ENCODE measurements at regions not wholly inside any gene's neighbourhood (a gene's known extent, or its start where the extent isn't known, plus 50 kb on each side); places are given as distances from the start of the nearest gene placed in this dataset.
A peak's percentile ranks its signal among the peaks of the same experiment; 100 is the strongest.

DNA sequence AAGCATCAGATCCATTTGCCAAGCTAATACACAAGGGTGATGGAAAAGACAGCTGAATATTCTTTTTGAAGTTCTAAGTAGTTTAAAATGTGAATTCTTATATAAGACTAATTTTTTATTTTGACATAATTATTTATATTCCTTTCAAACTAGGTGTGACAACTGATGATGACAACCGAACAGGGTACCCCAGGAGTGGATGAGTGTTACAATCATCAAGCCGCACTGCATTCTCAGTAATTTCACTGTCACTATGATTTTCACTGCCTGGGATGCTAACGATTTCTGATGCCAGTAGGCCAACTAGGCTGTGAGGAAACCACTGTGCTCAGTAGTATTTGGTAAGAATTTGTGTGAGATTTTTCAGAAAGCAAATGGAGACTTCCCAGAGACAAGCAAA is 317.5 kb downstream of the ARAP2 start:
- no peak for DNase-seq (ENCODE audit: extremely low read depth, low read depth)
- TF ChIP-seq, protein P1, sequence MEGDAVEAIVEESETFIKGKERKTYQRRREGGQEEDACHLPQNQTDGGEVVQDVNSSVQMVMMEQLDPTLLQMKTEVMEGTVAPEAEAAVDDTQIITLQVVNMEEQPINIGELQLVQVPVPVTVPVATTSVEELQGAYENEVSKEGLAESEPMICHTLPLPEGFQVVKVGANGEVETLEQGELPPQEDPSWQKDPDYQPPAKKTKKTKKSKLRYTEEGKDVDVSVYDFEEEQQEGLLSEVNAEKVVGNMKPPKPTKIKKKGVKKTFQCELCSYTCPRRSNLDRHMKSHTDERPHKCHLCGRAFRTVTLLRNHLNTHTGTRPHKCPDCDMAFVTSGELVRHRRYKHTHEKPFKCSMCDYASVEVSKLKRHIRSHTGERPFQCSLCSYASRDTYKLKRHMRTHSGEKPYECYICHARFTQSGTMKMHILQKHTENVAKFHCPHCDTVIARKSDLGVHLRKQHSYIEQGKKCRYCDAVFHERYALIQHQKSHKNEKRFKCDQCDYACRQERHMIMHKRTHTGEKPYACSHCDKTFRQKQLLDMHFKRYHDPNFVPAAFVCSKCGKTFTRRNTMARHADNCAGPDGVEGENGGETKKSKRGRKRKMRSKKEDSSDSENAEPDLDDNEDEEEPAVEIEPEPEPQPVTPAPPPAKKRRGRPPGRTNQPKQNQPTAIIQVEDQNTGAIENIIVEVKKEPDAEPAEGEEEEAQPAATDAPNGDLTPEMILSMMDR (IDR thresholded peaks at IDR 0.05; ENCODE audit: low read depth, low read length): no peak

DNA sequence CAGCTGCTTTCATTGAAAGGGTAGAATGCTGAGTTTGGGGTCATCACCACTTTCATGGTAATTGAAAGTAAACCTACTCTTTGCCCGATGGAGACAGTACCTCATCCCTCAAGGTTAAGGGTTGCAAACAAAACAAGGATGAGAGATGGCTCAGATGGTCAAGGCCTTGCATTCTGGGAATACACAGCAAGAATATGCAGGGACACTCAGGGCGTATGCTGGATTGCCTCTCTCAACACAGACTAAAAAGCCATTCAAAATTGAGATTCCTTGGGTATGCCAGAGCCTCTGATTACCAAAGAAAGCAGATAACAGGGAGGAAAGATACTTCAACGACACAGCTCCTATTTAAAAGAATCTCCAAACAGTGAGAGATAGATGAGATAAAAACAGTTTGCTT is 310.4 kb downstream of the ARAP2 start:
- no peak for DNase-seq (ENCODE audit: extremely low read depth, low read depth)
- TF ChIP-seq, protein P1 (IDR thresholded peaks at IDR 0.05; ENCODE audit: low read depth, low read length): no peak

DNA sequence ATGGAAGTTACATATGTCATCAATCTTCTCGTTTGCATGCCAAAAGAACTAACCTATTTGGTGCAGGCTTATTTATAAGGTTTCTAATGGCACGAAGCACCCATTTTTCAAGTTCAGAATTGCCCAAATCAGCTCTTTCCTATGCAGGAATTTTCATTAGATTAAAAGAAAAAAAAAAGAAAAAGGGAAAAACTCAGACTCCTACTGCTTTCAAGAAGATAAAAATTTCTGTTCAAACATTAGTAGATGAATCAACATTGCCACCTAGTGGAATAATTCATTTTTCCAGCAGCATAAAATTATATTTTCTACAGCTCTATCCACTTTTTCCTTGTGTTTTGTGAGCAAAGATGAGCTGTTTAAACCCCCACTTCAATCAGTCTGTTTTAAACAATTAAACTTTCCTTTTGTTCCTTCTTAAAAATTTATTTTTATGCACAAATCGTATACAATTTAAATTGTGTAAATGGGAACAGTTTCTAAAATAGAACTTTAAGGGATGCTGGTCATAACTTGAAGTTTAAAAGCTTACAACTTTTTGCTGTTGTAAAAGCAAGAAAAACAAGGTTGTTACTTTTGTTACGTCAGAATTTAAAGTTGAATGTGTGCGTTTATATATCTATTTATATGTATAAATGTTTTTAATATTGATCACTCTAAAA is 309.9 kb downstream of the ARAP2 start:
- TF ChIP-seq, protein P1 (IDR thresholded peaks at IDR 0.05; ENCODE audit: low read depth, low read length): peak; percentile 30
- no peak for DNase-seq (ENCODE audit: extremely low read depth, low read depth)

DNA sequence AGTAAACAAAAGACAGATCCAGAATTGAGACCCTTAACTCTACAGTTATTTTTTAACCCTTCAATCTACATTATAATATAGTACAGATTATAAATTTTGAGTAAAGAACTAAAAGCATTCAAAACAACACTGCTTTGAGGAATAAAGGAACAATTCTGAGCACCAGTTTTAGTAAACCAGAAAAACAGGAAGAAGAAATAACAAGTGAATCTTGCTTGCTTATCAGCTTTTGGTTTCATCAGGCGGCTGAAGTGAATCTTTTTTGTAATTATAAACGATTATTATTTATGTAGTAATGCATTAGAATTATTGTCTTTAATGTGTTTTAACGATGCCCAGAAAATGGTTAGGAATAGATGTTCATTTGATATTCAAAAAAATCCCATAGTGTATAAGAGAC is 305.4 kb downstream of the ARAP2 start:
- DNase-seq (ENCODE audit: extremely low read depth, low read depth): no peak
- TF ChIP-seq, protein P1 (IDR thresholded peaks at IDR 0.05; ENCODE audit: low read depth, low read length): no peak

DNA sequence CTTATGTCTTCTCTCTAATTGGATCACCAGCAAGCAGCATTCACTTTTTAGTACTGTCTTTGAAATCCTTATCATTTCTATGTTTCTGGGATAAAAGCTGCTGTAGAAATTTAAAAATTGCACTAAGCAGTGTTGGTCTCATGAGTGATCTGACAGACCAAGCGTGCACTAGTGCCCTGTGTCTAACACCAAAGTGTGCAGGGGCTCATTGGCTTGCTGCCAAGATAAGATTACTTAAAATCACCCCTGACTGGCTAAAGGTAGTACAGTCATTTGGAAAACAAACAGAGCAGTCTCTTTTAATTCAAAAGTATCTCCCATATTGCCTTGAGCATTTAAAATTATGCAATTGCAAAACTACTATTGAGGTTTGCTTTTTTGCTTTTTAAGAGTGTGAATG is 304.6 kb downstream of the ARAP2 start:
- no peak for DNase-seq (ENCODE audit: extremely low read depth, low read depth)
- TF ChIP-seq, protein P1 (IDR thresholded peaks at IDR 0.05; ENCODE audit: low read depth, low read length): no peak

DNA sequence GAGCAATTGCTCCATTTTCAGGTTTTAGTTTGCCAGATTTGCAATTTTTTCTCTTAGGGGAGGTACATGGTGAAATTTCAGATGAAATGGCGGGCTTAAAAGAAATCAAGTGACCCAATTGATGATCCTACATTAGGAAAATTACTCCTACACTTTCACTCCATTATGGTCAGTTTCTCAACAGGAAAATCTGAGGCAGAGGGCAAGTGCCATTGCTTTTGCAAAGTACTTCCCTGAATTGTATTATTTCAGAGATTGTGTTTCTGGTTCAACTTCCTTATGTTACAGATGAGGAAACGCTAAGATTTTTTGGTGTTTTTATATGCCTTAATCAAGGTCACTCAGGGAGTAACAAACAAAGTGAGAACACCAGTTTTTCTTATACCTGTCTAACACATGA is 302.2 kb downstream of the ARAP2 start:
- TF ChIP-seq, protein P1 (IDR thresholded peaks at IDR 0.05; ENCODE audit: low read depth, low read length): no peak
- DNase-seq (ENCODE audit: extremely low read depth, low read depth): no peak

DNA sequence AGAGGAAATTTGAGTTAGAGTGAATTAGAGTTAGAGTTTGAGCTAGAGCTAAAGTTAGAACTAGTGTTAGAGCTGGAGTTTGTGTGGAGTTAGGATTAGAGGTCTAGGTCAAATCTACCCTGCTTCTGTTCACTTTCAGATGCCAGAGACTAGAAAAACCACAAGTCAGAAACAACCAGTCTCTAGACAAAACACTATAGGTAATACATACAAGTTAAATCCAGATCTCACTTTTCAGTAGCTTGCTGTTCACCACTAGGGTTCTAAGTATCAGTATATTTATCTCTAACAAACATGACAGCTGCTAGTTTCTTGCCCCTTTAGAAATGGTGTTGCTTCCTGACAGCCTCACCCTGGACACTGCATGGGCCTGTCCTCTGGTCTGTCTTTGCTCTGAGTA is 300.7 kb downstream of the ARAP2 start:
- TF ChIP-seq, protein P1 (IDR thresholded peaks at IDR 0.05; ENCODE audit: low read depth, low read length): no peak

More for the DNA sequence above, 300.7 kb downstream of the ARAP2 start:
- DNase-seq (ENCODE audit: extremely low read depth, low read depth): no peak
